ENCODE measurements at regions not wholly inside any gene's neighbourhood (a gene's known extent, or its start where the extent isn't known, plus 50 kb on each side); places are given as distances from the start of the nearest gene placed in this dataset.

GRCh38 chr18:22691946-22692710 lies 241.0 kb upstream of the RBBP8 start:
- POLR2A ChIA-PET, result interaction anchor here (0.7 to 1.2 kb wide), 3 partner anchors 10 to 53 kb away, joined by 3 to 4 read pairs (median 3); no protein-coding TSS in a partner anchor
- H3K27ac ChIP-seq (ENCODE audit: low read depth, low read length), result no peak overlapping the region

GRCh38 chr18:22694954-22695353 lies 238.2 kb upstream of the RBBP8 start:
- peak overlapping the region; percentile 55 for H3K27ac ChIP-seq (ENCODE audit: low read depth, low read length)
- no peaks in the 10 kb centered on the region for H3K9me3 ChIP-seq (ENCODE audit: control insufficient read depth, insufficient read depth, low read length)
- H3K27me3 ChIP-seq (ENCODE audit: control insufficient read depth, insufficient read depth, low read length), result no peaks in the 10 kb centered on the region
- CTCF ChIA-PET, result interaction anchor here (1.3 kb wide), 1 partner anchor 9 kb away, joined by 5 read pairs; no protein-coding TSS in a partner anchor
- H3K4me3 ChIP-seq (ENCODE audit: low read depth, low read length), result peak overlapping the region; percentile 39
- DNase-seq (ENCODE audit: low read depth, low spot score), result peak; percentile 81
- POLR2A ChIA-PET, result no interaction called here
- no peak for TF ChIP-seq CTCF (IDR thresholded peaks at IDR 0.05; ENCODE audit: low read depth, low read length)

More at GRCh38 chr18:22691946-22692710, 241.0 kb upstream of the RBBP8 start:
- Histone ChIP-seq H3K9me3 (ENCODE audit: control insufficient read depth, insufficient read depth, low read length) (peaks cover 10% of the 10 kb centered on the region), H3K27me3 (ENCODE audit: control insufficient read depth, insufficient read depth, low read length) (no peaks in the 10 kb centered on the region), H3K4me3 (ENCODE audit: low read depth, low read length) (no peak overlapping the region)
- DNase-seq (ENCODE audit: low read depth, low spot score), result peak; percentile 75
- CTCF ChIA-PET, result interaction anchor here (1.1 kb wide), 1 partner anchor 107 kb away, joined by 3 read pairs; no protein-coding TSS in a partner anchor
- TF ChIP-seq CTCF (IDR thresholded peaks at IDR 0.05; ENCODE audit: low read depth, low read length), result no peak

- Histone ChIP-seq H3K9me3 (ENCODE audit: control insufficient read depth, insufficient read depth, low read length) (no peaks in the 10 kb centered on the region), H3K4me3 (ENCODE audit: low read depth, low read length) (no peak overlapping the region), H3K27ac (ENCODE audit: low read depth, low read length) (no peak overlapping the region), H3K27me3 (ENCODE audit: control insufficient read depth, insufficient read depth, low read length) (no peaks in the 10 kb centered on the region)
- ChIA-PET CTCF (interaction anchor here (1.3 kb wide), 1 partner anchor 8 kb away, joined by 5 read pairs; no protein-coding TSS in a partner anchor), POLR2A (no interaction called here)
- no peak for TF ChIP-seq CTCF (IDR thresholded peaks at IDR 0.05; ENCODE audit: low read depth, low read length)
- DNase-seq (ENCODE audit: low read depth, low spot score), result no peak
Measured at GRCh38 chr18:22695674-22696073, 237.5 kb upstream of the RBBP8 start.

- ChIA-PET POLR2A (no interaction called here), CTCF (no interaction called here)
- DNase-seq (ENCODE audit: low read depth, low spot score), result no peak
- H3K4me3 ChIP-seq (ENCODE audit: low read depth, low read length), result no peak overlapping the region
- no peaks in the 10 kb centered on the region for H3K27me3 ChIP-seq (ENCODE audit: control insufficient read depth, insufficient read depth, low read length)
- H3K27ac ChIP-seq (ENCODE audit: low read depth, low read length), result no peak overlapping the region
- no peak for TF ChIP-seq CTCF (IDR thresholded peaks at IDR 0.05; ENCODE audit: low read depth, low read length)
- H3K9me3 ChIP-seq (ENCODE audit: control insufficient read depth, insufficient read depth, low read length), result no peaks in the 10 kb centered on the region
Measured at GRCh38 chr18:22697561-22697960, 235.6 kb upstream of the RBBP8 start.

GRCh38 chr18:22698711-22699110 lies 234.4 kb upstream of the RBBP8 start:
- Histone ChIP-seq H3K27ac (ENCODE audit: low read depth, low read length) (no peak overlapping the region), H3K27me3 (ENCODE audit: control insufficient read depth, insufficient read depth, low read length) (no peaks in the 10 kb centered on the region), H3K4me3 (ENCODE audit: low read depth, low read length) (no peak overlapping the region), H3K9me3 (ENCODE audit: control insufficient read depth, insufficient read depth, low read length) (no peaks in the 10 kb centered on the region)
- no peak for TF ChIP-seq CTCF (IDR thresholded peaks at IDR 0.05; ENCODE audit: low read depth, low read length)
- no peak for DNase-seq (ENCODE audit: low read depth, low spot score)
- POLR2A ChIA-PET, result no interaction called here
- CTCF ChIA-PET, result no interaction called here

Measured in AG04450 (cell line).